NK-92 treated with Interleukin-12 subunit alpha and Interleukin-12 subunit beta, amount 100 ng/mL, for 24 hours (cell line): ENCODE measurements at regions not wholly inside any gene's neighbourhood (a gene's known extent, or its start where the extent isn't known, plus 50 kb on each side); places are given as distances from the start of the nearest gene placed in this dataset.

Source experiments
- DNase-seq: peaks from one replicate; lab custom pipeline; 2025; lab: John Stamatoyannopoulos, UW

GRCh38 chr13:81781471-81781870 lies 1440.5 kb upstream of the SPRY2 start:
- DNase-seq, result no peak

- no peak for DNase-seq
These were observed 1439.0 kb upstream of the SPRY2 start for GRCh38 chr13:81779876-81780275.

GRCh38 chr13:81778350-81778749 lies 1437.4 kb upstream of the SPRY2 start:
- no peak for DNase-seq

GRCh38 chr13:81773263-81773662 lies 1432.3 kb upstream of the SPRY2 start:
- no peak for DNase-seq

GRCh38 chr13:81771951-81772350 lies 1431.0 kb upstream of the SPRY2 start:
- DNase-seq, result no peak

GRCh38 chr13:81770868-81771505 lies 1430.1 kb upstream of the SPRY2 start:
- DNase-seq, result no peak

GRCh38 chr13:81762449-81762848 lies 1421.5 kb upstream of the SPRY2 start:
- no peak for DNase-seq

GRCh38 chr13:81760316-81760715 lies 1419.4 kb upstream of the SPRY2 start:
- DNase-seq, result no peak

- no peak for DNase-seq
These were observed 1416.5 kb upstream of the SPRY2 start for GRCh38 chr13:81757348-81757970.

- no peak for DNase-seq
These were observed 1404.5 kb upstream of the SPRY2 start for GRCh38 chr13:81745391-81745790.

- no peak for DNase-seq
These were observed 1397.4 kb upstream of the SPRY2 start for GRCh38 chr13:81738364-81738763.

- no peak for DNase-seq
These were observed 1385.3 kb upstream of the SPRY2 start for GRCh38 chr13:81726037-81726726.

GRCh38 chr13:81722456-81722855 lies 1381.5 kb upstream of the SPRY2 start:
- DNase-seq, result no peak

- DNase-seq, result no peak
These were observed 1380.5 kb upstream of the SPRY2 start for GRCh38 chr13:81721400-81721799.

GRCh38 chr13:81714513-81714912 lies 1373.6 kb upstream of the SPRY2 start:
- DNase-seq, result no peak

- DNase-seq, result no peak
These were observed 1372.3 kb upstream of the SPRY2 start for GRCh38 chr13:81713201-81713600.

- DNase-seq, result no peak
These were observed 1356.9 kb upstream of the SPRY2 start for GRCh38 chr13:81697826-81698225.

GRCh38 chr13:81686877-81687276 lies 1346.0 kb upstream of the SPRY2 start:
- no peak for DNase-seq

- no peak for DNase-seq
These were observed 1342.6 kb upstream of the SPRY2 start for GRCh38 chr13:81683521-81683920.

- no peak for DNase-seq
These were observed 1341.2 kb upstream of the SPRY2 start for GRCh38 chr13:81682081-81682630.

- no peak for DNase-seq
These were observed 1336.9 kb upstream of the SPRY2 start for GRCh38 chr13:81677857-81678256.

- DNase-seq, result no peak
These were observed 1335.1 kb upstream of the SPRY2 start for GRCh38 chr13:81676008-81676407.

- no peak for DNase-seq
These were observed 1330.1 kb upstream of the SPRY2 start for GRCh38 chr13:81671064-81671463.
